ENCODE measurements at regions not wholly inside any gene's neighbourhood (a gene's known extent, or its start where the extent isn't known, plus 50 kb on each side); places are given as distances from the start of the nearest gene placed in this dataset.

DNA sequence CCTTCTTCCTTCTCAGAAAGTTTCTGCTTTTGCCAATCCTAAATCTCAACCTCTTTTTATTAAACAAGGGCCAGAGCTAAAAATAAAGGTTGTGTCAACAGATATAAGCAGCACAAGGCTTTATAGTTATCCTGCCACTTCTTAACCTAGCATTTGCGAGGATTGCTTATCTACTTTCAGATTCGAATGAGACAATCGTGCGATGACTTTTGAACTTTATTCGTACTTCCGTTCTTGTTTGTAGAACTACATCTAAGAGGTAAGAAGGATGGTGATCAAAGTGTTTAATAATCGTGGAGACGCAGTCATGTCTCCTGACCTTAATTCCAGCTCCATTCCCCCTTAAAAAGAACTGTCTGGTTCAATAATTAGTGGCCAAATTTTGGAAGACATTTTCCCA, 578.6 kb downstream of the PIK3C3 start:
- TF ChIP-seq, protein P1, sequence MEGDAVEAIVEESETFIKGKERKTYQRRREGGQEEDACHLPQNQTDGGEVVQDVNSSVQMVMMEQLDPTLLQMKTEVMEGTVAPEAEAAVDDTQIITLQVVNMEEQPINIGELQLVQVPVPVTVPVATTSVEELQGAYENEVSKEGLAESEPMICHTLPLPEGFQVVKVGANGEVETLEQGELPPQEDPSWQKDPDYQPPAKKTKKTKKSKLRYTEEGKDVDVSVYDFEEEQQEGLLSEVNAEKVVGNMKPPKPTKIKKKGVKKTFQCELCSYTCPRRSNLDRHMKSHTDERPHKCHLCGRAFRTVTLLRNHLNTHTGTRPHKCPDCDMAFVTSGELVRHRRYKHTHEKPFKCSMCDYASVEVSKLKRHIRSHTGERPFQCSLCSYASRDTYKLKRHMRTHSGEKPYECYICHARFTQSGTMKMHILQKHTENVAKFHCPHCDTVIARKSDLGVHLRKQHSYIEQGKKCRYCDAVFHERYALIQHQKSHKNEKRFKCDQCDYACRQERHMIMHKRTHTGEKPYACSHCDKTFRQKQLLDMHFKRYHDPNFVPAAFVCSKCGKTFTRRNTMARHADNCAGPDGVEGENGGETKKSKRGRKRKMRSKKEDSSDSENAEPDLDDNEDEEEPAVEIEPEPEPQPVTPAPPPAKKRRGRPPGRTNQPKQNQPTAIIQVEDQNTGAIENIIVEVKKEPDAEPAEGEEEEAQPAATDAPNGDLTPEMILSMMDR (IDR thresholded peaks at IDR 0.05) = no peak
- TF ChIP-seq POLR2A (IDR thresholded peaks at IDR 0.05) = no peak
